HEK293T (cell line): ENCODE measurements at regions not wholly inside any gene's neighbourhood (a gene's known extent, or its start where the extent isn't known, plus 50 kb on each side); places are given as distances from the start of the nearest gene placed in this dataset.

Experiments used
- CTCF ChIA-PET: fragments of 350-600 bp; formaldehyde crosslinking; extraction: SDS; loops from one replicate; lab custom pipeline; 2021; ENCODE audit warnings: antibody characterized with exemption, inconsistent platforms; lab: Yijun Ruan, JAX
- POLR2A ChIA-PET: fragments of 350-600 bp; formaldehyde crosslinking; extraction: SDS; loops from one replicate; lab custom pipeline; 2020; ENCODE audit warnings: antibody characterized with exemption, inconsistent platforms; lab: Yijun Ruan, JAX
- DNase-seq: peaks from one replicate; pipeline ENCODE4 v3.0.0; 2012; ENCODE audit warnings: mixed read lengths; ENCODE audit errors: extremely low spot score
- ARNT ChIP-seq: fragments of 450-650 bp; IDR thresholded peaks from 2 replicates; pipeline ENCODE4 v1.6.1; 2017; ENCODE audit warnings: mild to moderate bottlenecking
- BHLHE40 ChIP-seq: fragments of 450-650 bp; IDR thresholded peaks from 2 replicates; pipeline ENCODE4 v1.6.1; 2016; ENCODE audit warnings: mild to moderate bottlenecking, moderate library complexity, borderline replicate concordance
- CTBP1 ChIP-seq: fragments of 450-650 bp; IDR thresholded peaks from 2 replicates; pipeline ENCODE4 v1.6.1; 2016; ENCODE audit warnings: borderline replicate concordance
- ELF4 ChIP-seq: fragments of 450-650 bp; IDR thresholded peaks from 2 replicates; pipeline ENCODE4 v1.6.1; 2017; ENCODE audit warnings: antibody characterized with exemption
- FOXA1 ChIP-seq: fragments of 450-650 bp; IDR thresholded peaks from 2 replicates; pipeline ENCODE4 v1.6.1; 2016; ENCODE audit warnings: mild to moderate bottlenecking
- FOXK2 ChIP-seq: fragments of 450-650 bp; IDR thresholded peaks from 2 replicates; pipeline ENCODE4 v1.6.1; 2016; ENCODE audit warnings: mild to moderate bottlenecking
- FOXM1 ChIP-seq: fragments of 450-650 bp; IDR thresholded peaks from 2 replicates; pipeline ENCODE4 v1.6.1; 2017; ENCODE audit warnings: mild to moderate bottlenecking, borderline replicate concordance
- HDGF ChIP-seq: fragments of 450-650 bp; IDR thresholded peaks from 2 replicates; pipeline ENCODE4 v1.6.1; 2017; ENCODE audit warnings: antibody characterized with exemption, borderline replicate concordance
- L3MBTL2 ChIP-seq: fragments of 450-650 bp; conservative IDR thresholded peaks from 2 replicates; pipeline ENCODE4 v1.6.1; 2016; ENCODE audit warnings: mild to moderate bottlenecking
- LEF1 ChIP-seq: fragments of 450-650 bp; IDR thresholded peaks from 2 replicates; pipeline ENCODE4 v1.6.1; 2017; ENCODE audit warnings: mild to moderate bottlenecking, borderline replicate concordance
- NFRKB ChIP-seq: fragments of 450-650 bp; IDR thresholded peaks from 2 replicates; pipeline ENCODE4 v1.6.1; 2016; ENCODE audit warnings: mild to moderate bottlenecking, moderate library complexity
- PKNOX1 ChIP-seq: fragments of 450-650 bp; IDR thresholded peaks from 2 replicates; pipeline ENCODE4 v1.6.1; 2016
- SP1 ChIP-seq: fragments of 450-650 bp; IDR thresholded peaks from 2 replicates; pipeline ENCODE4 v1.6.1; 2017
- SUZ12 ChIP-seq: fragments of 450-650 bp; IDR thresholded peaks from 2 replicates; pipeline ENCODE4 v1.6.1; 2016; ENCODE audit warnings: mild to moderate bottlenecking
- TARDBP ChIP-seq: fragments of 450-650 bp; IDR thresholded peaks from 2 replicates; pipeline ENCODE4 v1.6.1; 2016
- ZNF384 ChIP-seq: fragments of 450-650 bp; IDR thresholded peaks from 2 replicates; pipeline ENCODE4 v1.6.1; 2016

DNA sequence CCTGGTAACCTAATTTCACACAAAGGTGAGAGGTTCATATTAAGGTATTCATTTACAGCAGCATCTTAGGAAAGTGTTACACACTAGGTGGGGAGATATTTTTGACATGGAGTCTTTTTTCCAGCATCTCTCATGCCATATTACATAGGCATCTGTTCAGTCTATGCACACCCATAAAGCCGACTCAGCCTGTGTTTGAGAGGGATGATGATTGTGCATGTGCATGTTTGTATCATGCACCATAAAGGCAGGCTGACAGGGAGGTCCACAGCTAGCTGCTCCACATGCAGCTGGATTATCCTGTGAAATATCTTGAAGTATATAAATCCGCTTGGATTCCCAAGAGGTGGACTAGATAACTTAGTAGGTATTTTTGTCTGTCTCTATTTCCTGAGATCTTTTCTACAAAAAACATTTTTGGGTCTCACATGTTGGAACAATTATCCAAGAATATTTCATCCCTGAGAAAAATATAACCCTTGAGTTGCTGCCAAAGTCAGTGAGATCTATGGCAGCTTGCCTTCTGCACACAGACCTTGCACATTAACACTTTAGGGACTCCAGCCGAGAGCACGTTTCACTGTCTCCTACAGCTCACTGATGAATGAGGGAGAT, 288.4 kb upstream of the DPH6 start:
- no peak for DNase-seq
- ChIA-PET CTCF (no interaction called here), POLR2A (no interaction called here)
- no peak for TF ChIP-seq ZNF384
- TF ChIP-seq FOXK2 = no peak
- TF ChIP-seq ELF4 = no peak
- TF ChIP-seq ARNT = no peak
- no peak for TF ChIP-seq SP1
- TF ChIP-seq PKNOX1 = no peak
- TF ChIP-seq L3MBTL2 = no peak
- no peak for TF ChIP-seq FOXA1
- no peak for TF ChIP-seq LEF1
- TF ChIP-seq BHLHE40 = no peak
- no peak for TF ChIP-seq NFRKB
- no peak for TF ChIP-seq HDGF
- TF ChIP-seq CTBP1 = no peak
- no peak for TF ChIP-seq SUZ12
- no peak for TF ChIP-seq FOXM1
- TF ChIP-seq TARDBP = no peak

GRCh38 chr15:35834866-35835265, 288.9 kb upstream of the DPH6 start:
- POLR2A ChIA-PET = no interaction called here
- no peak for DNase-seq
- CTCF ChIA-PET = no interaction called here
- TF ChIP-seq FOXM1 (no peak), ZNF384 (no peak), BHLHE40 (no peak), ARNT (no peak), TARDBP (no peak), LEF1 (no peak), CTBP1 (no peak), FOXK2 (no peak)

GRCh38 chr15:35838424-35839111, 292.6 kb upstream of the DPH6 start:
- POLR2A ChIA-PET = no interaction called here
- CTCF ChIA-PET = no interaction called here
- TF ChIP-seq FOXK2 (no peak), ARNT (no peak)
- no peak for DNase-seq

- TF ChIP-seq BHLHE40 = no peak
- TF ChIP-seq L3MBTL2 = no peak
- TF ChIP-seq PKNOX1 = no peak
- no peak for TF ChIP-seq NFRKB
- TF ChIP-seq SUZ12 = no peak
- TF ChIP-seq CTBP1 = no peak
- TF ChIP-seq LEF1 = no peak
- no peak for TF ChIP-seq FOXK2
- no peak for TF ChIP-seq FOXA1
- TF ChIP-seq TARDBP = no peak
- TF ChIP-seq ARNT = no peak
- no peak for TF ChIP-seq FOXM1
- POLR2A ChIA-PET = no interaction called here
- no peak for DNase-seq
- CTCF ChIA-PET = no interaction called here
Observed at GRCh38 chr15:35842631-35843030, 296.7 kb upstream of the DPH6 start.

- CTCF ChIA-PET = no interaction called here
- POLR2A ChIA-PET = no interaction called here
- no peak for DNase-seq
- no peak for TF ChIP-seq ELF4
- TF ChIP-seq L3MBTL2 = no peak
- no peak for TF ChIP-seq FOXM1
- TF ChIP-seq CTBP1 = no peak
- no peak for TF ChIP-seq NFRKB
- no peak for TF ChIP-seq HDGF
- TF ChIP-seq TARDBP = no peak
- TF ChIP-seq SUZ12 = no peak
- TF ChIP-seq SP1 = no peak
- TF ChIP-seq LEF1 = no peak
- no peak for TF ChIP-seq BHLHE40
- TF ChIP-seq FOXK2 = no peak
Observed at GRCh38 chr15:35843498-35843897, 297.5 kb upstream of the DPH6 start.

- TF ChIP-seq TARDBP (no peak), ELF4 (no peak), FOXK2 (no peak), FOXA1 (no peak), ZNF384 (no peak), SUZ12 (no peak), ARNT (no peak), NFRKB (no peak), SP1 (no peak), PKNOX1 (no peak), FOXM1 (no peak), HDGF (no peak), L3MBTL2 (no peak), CTBP1 (no peak), BHLHE40 (no peak), LEF1 (no peak)
- no peak for DNase-seq
- CTCF ChIA-PET = no interaction called here
- POLR2A ChIA-PET = no interaction called here
Observed at GRCh38 chr15:35850284-35850683, 304.3 kb upstream of the DPH6 start.
